GM21360 (cell line): ENCODE measurements at regions not wholly inside any gene's neighbourhood (a gene's known extent, or its start where the extent isn't known, plus 50 kb on each side); places are given as distances from the start of the nearest gene placed in this dataset.

Source experiments
- ATAC-seq: cut with Tn5 transposase; IDR thresholded peaks from one replicate; pipeline ENCODE4 v1.9.1; 2021; ENCODE audit warnings: mild to moderate bottlenecking, moderate library complexity; ENCODE audit not compliant: unreplicated experiment

DNA sequence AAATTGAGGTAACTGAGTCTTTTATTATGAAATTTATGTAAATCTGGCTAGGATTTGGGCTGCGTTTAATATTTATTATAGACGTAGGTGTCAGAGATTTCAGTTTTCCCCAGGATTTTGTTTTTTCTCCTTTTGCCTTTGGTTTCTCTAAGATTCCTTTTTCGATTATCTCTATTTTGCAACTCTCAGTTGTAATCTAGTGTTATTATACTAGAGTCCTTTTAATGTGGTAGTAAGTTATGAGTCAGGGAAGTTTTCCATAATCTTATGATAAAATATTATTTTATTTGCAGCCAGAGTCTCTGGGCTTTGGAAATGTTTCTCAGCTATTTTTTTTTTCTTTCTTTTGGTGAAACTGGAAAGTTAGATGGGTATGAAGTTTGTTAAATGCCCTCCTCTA, 1043.8 kb downstream of the PLA2G4A start:
- no peak for ATAC-seq

DNA sequence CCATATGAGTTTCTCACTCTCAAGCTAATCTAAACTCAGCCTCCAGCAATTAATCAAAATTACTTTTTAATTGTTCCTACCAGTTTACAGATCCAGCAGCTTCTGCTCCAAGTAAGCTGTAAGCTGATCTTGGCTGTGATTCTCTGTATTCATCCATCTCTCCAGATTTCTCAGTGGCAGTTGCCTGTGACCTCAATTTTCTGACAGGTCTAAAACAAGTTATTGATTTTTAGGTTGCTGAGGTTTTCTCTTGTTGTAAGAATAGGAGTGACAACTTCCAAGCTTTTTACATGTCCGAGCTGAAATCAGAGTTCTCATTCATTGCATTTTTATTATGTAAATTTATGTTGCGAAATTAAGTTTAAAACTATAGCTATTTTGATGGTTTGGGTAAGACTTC, 1044.4 kb downstream of the PLA2G4A start:
- no peak for ATAC-seq

DNA sequence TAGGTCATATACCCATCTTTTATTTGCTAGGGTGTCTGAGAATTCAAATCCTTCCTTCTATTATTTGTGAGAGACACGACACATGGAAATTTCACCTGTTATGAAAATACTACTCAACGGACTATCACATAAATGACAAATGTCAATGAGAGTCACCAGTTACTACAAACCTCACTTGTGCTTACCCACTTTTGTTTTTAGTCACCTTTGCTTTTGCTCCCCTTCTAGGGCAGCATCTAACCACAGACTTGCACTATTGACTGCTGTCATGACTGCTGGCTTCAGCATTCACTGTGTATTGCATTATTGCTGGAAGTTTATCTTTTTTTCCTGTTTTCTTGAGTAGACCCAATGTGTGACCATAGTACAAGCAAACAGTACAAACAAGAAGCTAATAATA, 1048.0 kb downstream of the PLA2G4A start:
- no peak for ATAC-seq

- no peak for ATAC-seq
Measured at GRCh38 chr1:187877220-187877619, 1048.5 kb downstream of the PLA2G4A start.

- no peak for ATAC-seq
Measured at GRCh38 chr1:187878883-187879282, 1050.1 kb downstream of the PLA2G4A start.

DNA sequence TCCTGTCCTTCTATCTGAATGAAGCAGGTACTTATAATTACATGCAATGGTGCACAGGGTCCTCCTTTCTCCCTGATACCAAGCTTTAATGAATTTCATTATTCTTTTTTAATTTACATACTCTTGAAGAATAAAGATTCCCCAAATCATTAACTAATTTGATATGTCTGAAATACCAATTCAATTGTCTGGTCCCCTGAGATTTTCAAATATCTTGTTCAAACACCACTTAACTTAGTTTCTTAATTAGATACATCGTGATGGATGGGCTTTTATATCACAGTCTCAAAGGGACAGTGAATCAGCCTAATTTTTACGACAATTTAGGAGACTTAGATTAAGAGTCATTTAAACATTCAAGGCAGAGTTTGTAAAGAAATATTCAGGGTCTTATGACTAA, 1054.6 kb downstream of the PLA2G4A start:
- ATAC-seq: no peak

DNA sequence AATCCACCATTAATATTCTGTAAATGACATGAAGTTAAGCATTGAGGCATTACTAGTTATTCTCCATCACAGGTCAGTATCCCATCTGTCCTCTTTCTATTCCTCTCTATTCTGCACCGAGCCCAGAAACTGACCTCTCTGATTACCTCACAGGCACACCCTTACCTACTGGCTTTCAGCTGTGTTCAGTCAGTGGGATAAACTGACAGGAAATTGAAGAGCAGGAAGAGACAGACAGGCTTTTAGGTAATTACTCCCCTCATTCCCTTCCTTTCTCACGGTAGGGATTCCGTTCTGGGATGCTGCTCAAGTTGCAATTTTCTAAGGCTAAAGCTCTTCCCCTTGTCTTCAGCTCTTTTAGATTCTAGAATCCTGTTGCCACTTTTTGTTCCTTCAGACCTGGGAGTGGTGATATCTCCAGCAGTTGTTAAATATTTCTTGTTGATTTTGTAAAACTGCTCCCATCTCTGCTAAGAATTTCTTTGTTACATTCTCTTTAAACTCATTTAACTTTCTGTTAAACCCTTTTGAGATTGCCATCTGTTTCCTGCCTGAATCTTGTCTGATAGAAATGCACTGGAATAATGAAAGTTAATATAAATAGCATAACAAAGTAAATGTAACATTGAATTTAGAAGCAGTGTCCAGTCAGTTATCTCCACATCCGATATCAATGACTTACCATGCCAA, 1063.4 kb downstream of the PLA2G4A start:
- ATAC-seq: no peak

GRCh38 chr1:187892683-187893039, 1063.9 kb downstream of the PLA2G4A start:
- no peak for ATAC-seq

GRCh38 chr1:187893471-187893870, 1064.7 kb downstream of the PLA2G4A start:
- no peak for ATAC-seq

GRCh38 chr1:187894349-187894748, 1065.6 kb downstream of the PLA2G4A start:
- no peak for ATAC-seq

GRCh38 chr1:187903223-187903622, 1074.5 kb downstream of the PLA2G4A start:
- no peak for ATAC-seq

GRCh38 chr1:187909382-187909781, 1080.6 kb downstream of the PLA2G4A start:
- ATAC-seq: no peak

- no peak for ATAC-seq
Measured at GRCh38 chr1:187911820-187912219, 1083.1 kb downstream of the PLA2G4A start.

- ATAC-seq: no peak
Measured at GRCh38 chr1:187920976-187921375, 1092.2 kb downstream of the PLA2G4A start.

GRCh38 chr1:187921426-187921825, 1092.7 kb downstream of the PLA2G4A start:
- no peak for ATAC-seq

GRCh38 chr1:187922255-187922654, 1093.5 kb downstream of the PLA2G4A start:
- no peak for ATAC-seq

GRCh38 chr1:187924252-187924651, 1095.5 kb downstream of the PLA2G4A start:
- ATAC-seq: no peak

DNA sequence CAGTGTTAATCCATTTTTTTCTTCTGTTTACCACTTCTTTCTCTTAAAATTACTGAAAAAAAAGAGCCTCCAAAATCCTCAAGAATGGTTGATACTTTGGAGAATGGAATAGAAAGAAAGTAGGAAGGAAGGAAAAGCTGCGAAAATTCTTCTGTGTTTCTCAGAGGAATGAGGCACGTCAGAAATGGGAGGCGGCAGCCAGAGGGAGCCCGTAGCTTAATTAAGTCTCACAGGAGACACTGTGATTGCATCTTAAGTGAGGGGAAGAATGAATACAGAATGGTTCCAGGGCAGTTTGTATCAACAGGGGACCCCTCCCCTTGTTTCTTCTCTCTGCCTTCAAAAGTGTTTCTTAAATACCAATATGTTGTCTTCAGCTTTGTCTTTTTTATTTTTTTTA, 1099.5 kb downstream of the PLA2G4A start:
- peak; percentile 74 for ATAC-seq

GRCh38 chr1:187928696-187929095, 1099.9 kb downstream of the PLA2G4A start:
- ATAC-seq: no peak

DNA sequence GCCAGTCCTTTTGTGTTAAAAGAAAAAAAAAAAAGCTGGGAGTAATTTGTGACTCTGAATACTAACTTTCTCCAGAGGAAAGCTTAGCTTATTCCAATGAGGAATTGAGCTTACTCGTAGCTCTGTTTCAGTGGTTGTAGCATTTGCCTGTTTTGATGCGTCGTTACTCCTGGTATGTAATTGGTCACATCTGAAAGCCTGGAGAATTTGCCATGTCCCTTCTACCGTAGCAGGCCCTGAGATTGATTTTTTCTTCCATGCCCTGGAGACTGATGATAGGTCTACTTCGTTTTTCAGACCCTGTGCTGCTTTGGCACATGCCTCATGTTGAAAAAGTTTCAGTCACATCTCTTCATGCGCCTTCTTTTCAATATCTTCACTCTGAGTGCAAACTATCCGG, 1103.0 kb downstream of the PLA2G4A start:
- no peak for ATAC-seq

DNA sequence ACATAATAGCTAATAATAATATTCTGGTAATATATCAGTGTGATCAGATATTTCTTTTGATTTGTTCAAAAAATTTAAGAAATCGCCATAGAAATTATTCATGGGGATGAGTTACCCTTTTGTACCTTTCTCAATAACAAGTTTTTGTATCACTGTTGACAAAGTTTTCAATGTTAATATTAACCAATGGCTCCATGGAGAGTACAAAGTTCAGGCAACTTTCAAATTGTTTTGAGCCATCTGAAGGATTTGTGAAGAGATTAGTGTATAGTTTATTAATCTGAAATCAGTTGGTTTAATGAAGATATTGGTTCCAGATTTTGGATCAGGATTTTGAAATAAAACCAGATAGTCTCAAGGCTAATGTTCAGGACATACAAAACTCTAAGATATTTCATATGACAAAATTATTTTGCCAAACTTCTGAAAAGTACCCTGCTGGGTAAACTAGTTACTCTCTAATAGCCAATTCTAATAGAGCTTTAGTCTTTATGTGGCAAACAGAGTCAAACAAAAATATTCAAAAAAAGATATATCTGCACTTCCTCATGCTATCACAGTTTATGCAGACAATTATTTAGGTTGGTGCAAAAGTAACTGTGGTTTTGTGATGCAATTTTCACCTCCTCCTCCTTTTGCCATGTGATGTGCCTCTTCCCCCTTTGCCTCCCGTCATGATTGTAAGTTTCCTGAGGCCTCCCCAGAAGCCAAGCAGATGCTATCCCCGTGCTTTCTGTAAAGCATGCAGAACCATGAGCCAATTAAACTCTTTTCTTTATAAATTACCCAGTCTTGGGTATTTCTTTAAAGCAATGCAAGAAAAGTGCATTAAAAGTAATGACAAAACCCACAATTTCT, 1105.0 kb downstream of the PLA2G4A start:
- ATAC-seq: no peak

DNA sequence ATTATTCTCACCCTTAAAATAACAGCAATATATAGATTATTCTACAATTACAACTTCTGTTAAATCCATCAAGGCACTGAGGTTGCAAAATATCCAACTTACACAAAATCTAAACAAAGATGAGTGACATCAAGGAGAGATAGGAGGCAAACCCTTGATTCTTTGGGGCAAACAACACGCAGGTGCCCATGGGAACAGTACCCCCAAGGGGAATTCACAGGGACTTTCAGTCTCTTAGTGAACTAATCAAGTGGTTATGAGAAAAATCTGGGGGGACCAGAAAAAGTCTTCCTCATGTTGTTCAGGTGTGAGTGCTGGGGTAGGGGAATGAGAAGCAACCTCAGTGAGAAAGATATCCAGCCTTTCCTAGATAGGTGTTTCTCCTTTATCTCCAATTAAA, 1107.9 kb downstream of the PLA2G4A start:
- no peak for ATAC-seq
